GM21447 (cell line): ENCODE measurements at regions not wholly inside any gene's neighbourhood (a gene's known extent, or its start where the extent isn't known, plus 50 kb on each side); places are given as distances from the start of the nearest gene placed in this dataset.

Experiments used
- ATAC-seq: cut with Tn5 transposase; IDR thresholded peaks from one replicate; pipeline ENCODE4 v1.9.1; 2021; ENCODE audit not compliant: unreplicated experiment

DNA sequence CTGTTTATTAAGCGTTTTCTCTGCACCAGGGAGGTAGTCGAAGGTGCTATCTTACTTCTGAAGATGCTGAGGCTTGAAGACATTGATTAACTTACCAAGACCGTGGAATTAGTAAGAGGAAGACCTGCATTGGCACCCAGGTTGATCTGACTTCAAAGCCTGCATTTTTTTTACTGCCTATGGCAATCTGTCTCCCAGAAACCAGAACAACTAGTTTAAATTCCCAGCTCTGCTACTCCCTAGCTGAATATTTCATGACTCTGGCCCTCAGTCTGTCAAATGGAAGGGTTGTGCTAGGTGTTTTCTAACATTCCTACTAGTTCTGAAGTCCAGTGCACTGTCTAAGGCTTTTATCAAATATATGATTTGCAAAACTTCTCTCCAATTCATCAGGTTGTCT is 52.0 kb upstream of the GRAMD1B start:
- ATAC-seq = no peak

DNA sequence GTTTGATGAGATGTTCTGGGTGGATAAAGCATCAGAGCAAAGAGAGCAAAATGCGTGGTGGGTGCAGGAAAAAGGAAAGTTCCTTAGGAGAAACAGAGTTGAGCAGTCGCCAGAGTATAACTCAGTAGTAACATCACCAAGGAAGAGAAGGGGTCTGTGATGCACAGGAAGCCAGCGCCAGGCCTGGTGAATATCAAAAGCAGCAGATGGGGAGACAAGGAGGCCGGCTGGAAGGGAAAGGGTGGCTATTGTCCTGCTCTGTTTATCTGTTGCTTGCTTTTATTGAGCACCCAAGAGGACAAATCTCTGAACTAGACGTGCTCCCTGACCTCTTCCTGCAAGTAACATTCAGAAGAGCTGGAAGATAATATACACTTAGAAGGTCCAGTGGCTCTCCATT is 52.7 kb upstream of the GRAMD1B start:
- no peak for ATAC-seq

DNA sequence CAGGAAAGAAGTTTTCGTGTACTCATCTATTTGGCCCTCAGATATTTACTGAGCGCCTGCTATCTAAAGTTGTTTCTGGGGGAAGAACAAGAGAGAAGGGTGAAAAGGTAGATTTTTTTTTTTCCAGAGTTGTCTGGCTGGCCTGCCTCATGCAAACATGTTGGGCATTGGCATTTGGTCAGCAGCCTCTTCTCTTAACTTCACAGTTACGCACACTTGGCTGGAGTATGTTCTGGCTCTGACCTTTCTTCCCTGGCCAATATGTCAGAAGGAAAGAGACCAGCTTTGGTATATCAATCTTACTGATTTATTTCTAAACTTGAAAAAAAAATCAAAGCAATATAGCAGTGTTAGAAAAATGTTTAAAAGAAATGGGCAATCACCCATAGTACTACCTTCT is 54.2 kb upstream of the GRAMD1B start:
- no peak for ATAC-seq

DNA sequence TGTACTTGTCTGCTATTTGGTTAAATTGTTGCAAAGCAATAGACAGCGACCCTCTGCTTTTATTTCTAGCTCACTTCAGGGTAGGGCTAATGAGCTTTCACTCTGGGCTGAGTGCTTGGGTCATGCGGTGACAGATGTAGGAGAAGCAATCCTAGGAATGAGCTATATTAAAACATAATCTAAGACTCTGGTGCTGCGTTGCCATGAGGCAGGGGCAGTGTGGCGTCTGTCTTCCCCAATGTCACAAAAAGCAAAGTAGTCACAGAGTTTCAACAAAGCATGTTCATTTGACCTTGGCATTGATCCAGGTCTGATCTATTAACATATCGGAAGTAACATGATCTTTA is 55.5 kb upstream of the GRAMD1B start:
- no peak for ATAC-seq

DNA sequence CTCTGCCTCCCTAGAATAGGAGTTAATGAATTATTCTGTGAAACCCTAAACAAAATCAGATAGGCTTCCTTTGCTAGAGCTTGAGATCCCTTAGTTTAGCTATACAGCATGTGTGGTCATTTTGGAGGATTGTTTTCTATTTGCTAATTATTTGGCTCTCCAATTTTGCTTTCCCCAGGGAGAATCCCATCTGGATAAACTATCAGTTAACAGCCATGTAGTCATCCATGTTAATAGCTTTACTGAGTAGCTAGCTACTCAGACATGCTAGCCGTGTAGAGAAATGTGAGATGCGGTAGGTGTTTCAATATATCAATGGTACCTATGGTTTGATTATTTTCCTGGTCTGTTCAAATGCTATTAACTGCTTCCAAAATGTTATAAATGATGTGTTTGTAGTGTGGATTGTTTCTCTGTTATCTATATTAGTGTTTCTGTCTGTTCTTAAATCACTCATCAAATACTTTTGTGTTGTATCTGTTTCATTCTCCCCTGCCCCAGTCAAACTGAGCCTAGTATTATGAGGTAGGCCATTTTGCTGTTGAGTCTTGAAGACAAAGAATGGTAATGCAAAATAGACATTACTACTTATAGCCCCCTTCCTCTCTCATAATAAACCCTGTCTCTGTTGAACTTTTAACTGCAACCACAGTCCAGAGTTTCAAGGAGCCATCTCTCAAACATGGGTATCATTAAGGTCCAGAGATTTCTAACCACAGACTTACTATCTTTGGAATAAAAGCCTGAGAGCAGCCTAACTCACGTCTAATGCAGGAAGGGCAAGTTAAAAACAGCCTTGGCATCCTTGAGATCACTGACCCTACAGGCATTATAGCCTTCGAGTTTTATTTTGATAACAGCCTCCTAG is 56.1 kb upstream of the GRAMD1B start:
- ATAC-seq = no peak

DNA sequence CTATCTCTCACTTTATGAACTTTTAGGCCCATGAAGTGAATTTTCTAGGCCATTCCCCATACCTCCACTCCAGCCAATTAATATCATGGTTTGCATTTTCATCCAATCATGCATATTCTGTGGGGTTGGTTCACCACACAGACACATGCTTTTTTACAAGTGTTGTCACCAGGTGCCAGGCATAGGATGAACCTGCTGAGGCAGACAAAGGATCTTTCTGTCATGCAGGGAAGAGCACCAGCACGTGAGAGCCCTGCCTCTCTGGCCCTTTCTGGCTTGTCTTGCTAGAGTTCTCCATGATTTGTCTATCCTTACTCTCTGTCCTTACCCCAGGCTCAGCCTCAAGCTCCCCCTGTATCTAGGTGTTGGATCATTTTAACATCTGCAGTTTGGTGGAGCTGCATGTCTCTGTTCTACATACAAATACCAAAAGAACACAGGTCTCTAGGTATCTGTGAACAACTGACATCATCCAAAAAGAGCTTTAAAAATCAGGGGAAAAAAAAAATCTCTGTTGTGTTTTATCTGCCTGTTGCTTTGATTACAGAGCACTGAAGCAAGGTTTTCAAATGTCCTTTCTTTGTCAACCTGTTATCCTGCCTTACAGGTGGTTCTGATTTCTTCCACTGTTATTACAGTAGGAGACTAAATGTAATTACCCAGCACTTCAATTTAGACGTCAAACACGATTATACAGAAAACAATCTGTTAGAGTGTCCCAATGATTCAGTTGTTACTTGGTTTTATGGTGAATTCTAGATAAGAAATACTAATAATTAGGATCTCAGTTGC is 58.4 kb upstream of the GRAMD1B start:
- ATAC-seq = no peak

DNA sequence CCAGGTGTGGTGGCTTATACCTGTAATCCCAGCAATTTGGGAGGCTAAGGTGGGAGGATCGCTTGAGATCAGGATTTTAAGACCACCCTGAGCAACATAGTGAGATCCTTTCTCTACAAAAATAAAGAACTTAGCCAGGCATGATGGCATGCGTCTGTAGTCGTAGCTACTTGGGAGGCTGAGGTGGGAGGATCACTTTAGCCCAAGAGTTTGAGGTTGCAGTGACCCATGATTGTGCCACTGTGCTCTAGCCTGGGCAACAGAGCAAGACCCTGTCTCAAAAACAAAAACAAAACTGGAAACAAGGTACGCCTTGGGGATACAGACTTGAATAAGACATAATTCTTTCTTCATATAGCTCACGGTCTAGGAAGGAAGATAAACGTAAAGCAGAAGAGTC is 63.1 kb upstream of the GRAMD1B start:
- ATAC-seq = no peak

DNA sequence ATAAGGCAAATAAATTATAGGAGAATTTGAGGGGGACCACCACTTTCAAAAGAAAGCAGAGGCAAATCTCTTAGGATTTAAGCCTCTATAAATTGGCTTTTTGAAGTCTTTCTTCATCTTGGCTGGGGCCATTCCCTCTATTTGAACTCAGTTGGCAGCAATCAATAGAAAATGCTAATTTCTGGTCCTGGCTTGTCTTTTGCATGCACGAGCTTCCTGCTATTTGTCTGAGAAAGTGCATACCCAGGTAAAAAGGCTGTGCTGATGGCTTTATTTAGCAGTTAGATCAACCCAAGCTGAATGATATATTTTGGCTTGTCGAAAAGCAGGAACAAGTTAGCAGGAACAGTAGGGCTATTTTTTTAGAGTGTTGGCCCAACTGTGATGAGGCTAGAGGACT is 64.1 kb upstream of the GRAMD1B start:
- ATAC-seq = no peak

DNA sequence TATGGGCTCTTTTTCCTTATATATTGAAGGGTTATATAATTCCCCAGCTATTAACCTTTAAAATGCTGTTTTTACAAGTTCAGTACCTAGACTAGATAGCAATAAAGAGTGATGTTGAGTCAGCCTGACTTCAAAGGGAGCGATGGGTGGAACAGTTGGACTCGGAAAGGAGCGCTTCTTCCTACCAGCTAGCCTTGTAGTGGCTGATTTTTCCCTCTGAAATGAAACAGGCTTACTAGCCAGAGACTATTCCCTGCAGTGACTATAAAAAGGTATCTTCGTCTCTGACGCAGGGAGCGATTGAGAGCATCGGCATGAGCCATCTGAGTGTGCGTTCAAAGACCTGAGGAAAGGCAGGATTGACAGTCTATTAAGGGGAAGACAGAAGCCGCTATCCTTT is 66.0 kb upstream of the GRAMD1B start:
- ATAC-seq = no peak

DNA sequence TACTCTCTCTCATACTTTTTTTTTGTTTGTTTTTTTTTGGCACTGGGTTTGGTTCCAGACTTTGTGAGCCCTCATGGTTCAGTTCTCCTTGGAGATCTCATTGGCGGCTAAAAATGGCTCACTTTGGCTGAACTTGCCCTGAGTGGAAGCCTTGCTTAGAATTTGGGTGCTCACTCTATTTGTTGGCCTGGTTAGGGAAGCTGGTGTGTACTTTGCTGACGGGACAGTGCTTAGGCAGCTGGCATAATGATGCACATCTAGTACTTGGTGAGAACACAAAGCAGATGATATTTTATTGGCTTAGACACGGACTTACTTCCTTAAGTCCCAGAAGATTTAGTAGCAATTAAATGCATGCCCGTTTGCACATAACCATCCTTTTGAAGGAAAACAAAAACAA is 66.5 kb upstream of the GRAMD1B start:
- no peak for ATAC-seq

DNA sequence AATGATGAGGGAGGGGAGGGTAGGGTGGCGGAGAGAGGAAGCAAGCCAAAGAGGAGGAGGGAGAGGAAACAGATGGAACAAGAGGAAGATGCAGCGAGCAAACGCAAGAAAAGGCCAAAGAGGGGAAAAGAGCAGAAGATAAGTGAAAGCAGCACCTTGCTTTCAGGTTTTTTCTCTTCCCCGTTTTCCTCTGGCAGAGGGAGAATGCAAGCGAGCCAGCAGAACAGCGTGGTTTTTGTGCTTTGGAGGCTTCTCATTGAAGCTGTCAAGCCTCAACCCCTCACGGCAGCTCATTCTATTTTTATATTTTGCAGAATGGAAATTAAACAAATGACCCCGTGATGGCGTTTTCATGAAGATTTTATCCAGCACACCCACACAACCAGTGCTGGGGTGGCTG is 67.1 kb upstream of the GRAMD1B start:
- no peak for ATAC-seq

DNA sequence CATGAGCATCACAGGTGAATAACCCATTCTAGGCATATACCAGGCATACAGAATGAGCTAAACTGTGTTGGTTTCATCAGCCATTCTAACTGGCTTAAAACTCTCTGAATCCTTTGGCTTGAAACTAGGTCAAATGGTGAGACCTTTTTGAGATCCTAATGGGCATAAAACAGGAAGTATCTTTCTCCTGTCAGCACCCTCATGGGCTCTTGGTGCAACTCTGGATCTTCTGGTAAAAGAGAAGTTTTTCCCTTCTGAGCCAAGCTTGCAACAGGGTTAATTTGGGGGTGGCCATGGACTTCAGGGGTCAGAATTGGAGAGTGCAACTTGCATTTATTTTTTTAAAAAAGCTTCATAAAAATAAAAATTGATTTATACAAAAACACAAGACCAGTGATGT is 67.9 kb upstream of the GRAMD1B start:
- ATAC-seq = no peak

DNA sequence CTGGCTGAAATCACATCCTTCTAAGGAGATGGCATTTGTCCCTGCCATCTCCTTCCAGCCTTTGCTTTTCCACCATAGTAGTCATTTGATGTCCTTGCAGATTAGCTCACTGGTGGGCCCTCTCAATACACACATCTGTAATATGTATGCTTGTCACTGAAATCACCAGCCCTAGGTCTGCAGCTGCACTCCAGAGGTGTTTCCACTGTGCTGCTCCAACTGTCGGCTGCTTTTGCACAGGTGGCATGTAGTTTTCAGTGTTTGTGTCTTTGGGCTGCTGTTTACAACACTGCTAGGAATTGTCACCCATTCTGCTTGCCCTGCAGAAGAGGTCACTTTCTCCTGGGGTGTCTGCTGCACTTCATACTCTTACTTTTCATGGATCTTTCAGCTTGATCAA is 69.0 kb upstream of the GRAMD1B start:
- no peak for ATAC-seq

DNA sequence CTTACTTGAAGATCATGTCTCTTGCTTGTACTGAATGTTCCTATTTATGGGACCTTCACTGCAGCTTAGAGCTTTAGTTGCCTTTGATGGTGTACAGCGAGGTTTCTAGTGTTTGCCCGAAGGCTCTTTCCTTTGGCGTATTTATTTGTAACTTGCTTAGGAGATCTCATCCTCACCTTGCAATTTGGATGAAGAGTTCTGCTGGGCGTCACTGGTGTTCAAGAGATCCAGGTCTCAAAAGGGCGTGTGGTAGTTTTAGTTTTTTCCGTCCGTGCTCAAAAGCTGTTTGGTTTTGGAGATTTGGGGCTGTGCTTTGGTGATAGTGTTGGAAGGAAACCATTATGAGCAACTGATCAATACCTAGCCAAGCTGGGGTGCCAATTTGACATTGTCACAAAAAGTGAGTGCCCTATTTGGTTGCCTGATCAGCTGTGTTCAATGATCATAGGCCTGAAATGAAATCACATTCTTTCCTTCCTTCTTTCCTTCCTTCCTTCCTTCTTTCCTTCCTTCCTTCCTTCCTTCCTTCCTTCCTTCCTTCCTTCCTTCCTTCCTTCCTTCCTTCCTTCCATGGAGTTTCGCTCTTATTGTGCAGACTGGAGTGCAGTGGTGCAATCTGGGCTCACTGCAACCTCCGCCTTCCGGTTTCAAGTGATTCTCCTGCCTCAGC is 69.7 kb upstream of the GRAMD1B start:
- ATAC-seq = no peak

DNA sequence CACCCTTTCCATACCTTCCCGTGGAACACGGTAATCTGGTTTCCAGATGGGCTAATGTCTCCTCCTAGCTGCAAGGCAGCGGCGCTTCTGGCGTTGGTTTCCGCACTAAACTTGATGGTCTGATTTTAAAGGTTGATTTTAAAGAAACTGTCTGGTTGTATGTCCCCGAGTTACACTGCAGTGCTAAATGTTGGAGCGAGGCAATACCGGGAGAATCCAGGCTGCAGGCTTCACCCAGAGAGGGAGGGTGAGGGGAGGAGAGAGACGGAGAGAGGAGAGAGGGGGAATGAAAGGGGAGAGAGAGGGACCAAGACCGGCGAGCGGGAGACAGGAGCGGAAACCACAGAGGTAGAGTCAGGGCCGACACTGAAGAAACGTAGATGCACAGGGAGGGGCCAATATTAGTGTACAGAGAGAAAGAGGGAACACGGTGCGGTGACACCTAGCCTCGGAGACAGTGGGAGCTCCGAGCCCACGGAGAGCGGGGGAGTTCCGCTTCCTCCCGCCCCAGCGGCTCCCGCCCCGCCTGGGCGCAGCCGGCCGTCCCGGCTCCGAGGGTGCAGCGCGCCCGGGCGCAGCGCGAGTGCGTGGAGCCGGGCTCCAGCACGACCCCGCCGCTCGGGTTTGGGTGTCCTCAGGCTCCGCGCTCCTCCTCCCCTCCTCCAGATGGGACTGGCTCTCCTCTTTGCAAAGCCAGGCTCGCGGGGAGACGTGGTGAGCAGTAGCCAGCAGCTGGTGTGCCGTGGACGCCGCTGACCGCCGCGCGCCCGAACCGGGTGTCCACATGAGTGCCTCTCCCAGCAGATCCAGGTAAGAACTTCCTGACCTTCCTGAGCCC is 71.9 kb upstream of the GRAMD1B start:
- ATAC-seq = no peak

DNA sequence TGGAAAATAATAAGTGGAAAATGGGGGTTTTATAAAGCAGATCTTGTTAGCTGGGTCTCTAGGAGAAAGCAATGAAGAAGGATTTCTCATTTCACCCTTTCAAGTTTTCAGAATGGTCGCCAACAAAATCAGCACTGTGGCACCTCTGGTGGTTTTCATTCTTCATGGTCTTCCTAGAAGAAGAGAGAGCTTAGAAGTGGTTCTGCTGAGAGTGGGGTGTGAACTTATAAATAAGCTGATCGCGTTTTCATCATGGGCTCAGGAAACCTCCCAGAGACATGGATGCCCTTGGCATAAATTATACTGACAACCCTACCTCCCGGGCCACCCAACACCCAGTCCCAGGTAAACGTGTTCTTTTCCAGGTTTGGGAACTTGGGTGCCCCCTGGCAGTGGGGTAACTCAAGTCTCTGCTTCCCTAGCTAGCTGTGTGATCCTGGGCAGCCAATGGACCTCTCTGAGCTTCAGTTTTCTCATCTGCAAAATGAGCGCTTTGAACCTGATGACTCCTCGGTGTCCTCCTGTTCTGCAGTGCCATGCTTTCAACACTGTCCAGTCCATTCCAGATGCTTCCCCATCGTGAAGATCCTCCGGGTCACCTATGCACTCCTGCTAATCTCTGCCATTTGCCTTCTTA is 72.6 kb upstream of the GRAMD1B start:
- no peak for ATAC-seq

DNA sequence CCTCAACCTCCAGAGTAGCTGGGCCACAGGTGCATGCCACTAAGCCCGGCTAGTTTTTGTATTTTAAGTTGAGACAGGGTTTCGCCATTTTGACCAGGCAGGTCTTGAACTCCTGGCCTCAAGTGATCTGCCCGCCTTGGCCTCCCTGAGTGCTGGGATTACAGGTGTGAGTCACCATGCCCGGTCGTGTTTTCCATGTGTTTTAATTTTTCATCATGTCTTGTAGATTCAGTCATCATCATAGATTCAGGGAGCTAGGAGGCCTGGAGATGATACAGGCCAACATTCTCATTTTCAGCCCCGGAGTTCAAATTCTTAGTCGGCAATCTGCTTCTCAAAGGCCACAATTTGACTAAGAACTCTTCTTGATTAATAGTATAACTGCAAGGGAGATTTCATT is 73.5 kb upstream of the GRAMD1B start:
- no peak for ATAC-seq

DNA sequence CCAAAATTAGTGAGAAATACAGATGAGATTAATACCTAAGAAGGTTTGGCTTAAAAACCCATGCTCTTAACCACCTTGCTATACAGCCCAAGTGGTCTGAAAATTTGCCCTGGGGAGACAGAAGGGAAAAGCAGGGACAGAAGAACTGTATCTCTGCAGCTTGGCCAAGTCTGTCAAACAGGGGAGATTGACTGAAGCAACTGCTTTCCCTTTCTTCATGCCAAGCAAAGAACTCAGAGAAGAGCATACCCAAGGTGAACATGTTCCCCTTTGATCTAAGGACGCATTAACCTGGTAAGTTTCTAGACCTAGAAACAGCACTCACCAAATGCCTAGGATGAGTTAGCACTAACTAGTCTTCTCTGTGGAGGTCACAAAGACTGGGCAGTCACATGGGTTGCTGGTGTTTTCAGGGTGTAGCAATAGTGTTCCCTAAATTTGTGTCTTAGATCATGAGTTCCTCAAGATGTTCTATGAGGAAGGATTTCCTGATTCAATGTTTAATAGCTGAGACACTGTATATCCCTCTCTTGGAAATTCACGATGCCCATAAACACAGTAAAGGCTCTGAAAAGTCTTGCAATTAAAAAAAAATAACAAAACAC is 75.6 kb upstream of the GRAMD1B start:
- no peak for ATAC-seq

DNA sequence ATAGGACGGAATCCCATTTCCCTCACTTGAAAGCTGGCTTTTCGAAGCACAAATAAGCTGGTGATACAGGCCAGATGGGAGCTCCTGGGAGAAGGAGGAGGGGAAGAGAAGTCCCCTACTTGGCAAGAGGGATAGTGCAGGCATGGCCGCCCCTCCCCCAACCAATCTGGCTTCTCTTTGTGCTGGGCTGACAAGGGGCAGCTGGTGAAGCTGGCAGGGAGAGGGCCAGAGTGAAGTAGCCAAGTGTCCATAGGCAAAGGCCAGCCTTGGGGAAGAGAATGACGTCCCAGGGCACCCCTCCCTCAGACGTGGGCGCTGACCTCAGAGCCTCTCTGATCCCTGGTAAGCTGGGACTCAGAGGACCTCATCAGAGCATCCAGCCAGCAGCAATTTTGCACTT is 78.7 kb upstream of the GRAMD1B start:
- ATAC-seq = no peak

DNA sequence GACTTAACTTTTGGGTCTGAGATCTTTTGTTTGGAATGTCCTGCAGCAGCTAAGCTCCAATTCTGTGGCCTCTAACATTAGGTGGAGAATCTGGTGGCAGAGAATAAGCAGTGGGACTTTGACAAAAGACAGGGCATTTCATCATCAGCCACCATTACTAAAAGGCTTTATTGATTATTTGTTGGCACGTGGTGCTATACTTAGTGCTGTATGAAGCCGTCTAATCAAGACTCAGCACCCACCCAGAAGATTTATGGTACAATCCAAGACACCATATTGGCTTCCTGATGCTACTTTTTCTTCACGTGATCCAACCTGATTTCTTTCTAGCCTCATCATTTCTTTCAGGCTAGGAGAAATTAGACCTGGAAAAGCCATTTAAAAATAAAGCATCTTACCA is 80.7 kb upstream of the GRAMD1B start:
- ATAC-seq = no peak
